ENCODE measurements at regions not wholly inside any gene's neighbourhood (a gene's known extent, or its start where the extent isn't known, plus 50 kb on each side); places are given as distances from the start of the nearest gene placed in this dataset.

DNA sequence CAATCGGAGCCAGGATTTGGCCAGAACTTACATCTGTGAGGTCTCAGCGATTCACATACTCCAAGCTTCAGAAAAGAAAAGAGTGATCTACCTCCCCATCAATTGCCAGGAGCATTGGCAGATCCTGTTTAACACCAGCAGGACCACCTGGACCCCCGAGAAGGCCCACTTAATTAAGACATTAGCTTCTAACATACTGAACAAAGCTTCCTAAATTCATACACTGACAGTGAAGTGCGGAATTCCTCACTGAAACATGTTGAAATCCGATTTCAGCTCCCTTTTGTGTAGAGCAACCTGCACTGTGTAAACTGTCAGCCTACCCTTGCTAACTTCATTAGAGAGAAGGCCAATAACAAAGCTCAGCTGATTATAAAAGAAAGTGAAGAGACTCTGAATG lies 274.0 kb downstream of the NOVA1 start:
- Histone ChIP-seq H3K36me3 (ENCODE audit: control insufficient read depth in 2 of 2, insufficient read depth in 2 of 2, low read length in 1 of 2) (no peaks in the 10 kb centered on the region), H3K9me3 (ENCODE audit: control insufficient read depth in 2 of 2, insufficient read depth in 1 of 2, low read length in 1 of 2) (no peaks in the 10 kb centered on the region), H3K4me1 (ENCODE audit: control insufficient read depth in 2 of 2, insufficient read depth in 2 of 2, low read length in 2 of 2) (no peaks in the 10 kb centered on the region), H3K27me3 (ENCODE audit: control insufficient read depth in 2 of 2, insufficient read depth in 1 of 2, low read length in 1 of 2) (no peaks in the 10 kb centered on the region), H3K4me3 (ENCODE audit: low read length in 2 of 2) (no peak overlapping the region), H3K27ac (ENCODE audit: low read depth in 1 of 2, low read length in 1 of 2) (no peak overlapping the region)
- DNase-seq (ENCODE audit: low read depth in 6 of 9, low spot score in 9 of 9), result no peak
- 83% methylated on average over 5 of the region's 5 CpGs for WGBS

- H3K4me3 ChIP-seq (ENCODE audit: low read length in 2 of 2), result no peak overlapping the region
- H3K4me1 ChIP-seq (ENCODE audit: control insufficient read depth in 2 of 2, insufficient read depth in 2 of 2, low read length in 2 of 2), result no peaks in the 10 kb centered on the region
- no peaks in the 10 kb centered on the region for H3K36me3 ChIP-seq (ENCODE audit: control insufficient read depth in 2 of 2, insufficient read depth in 2 of 2, low read length in 1 of 2)
- no peaks in the 10 kb centered on the region for H3K27me3 ChIP-seq (ENCODE audit: control insufficient read depth in 2 of 2, insufficient read depth in 1 of 2, low read length in 1 of 2)
- WGBS, result 96% methylated on average over 2 of the region's 2 CpGs
- H3K9me3 ChIP-seq (ENCODE audit: control insufficient read depth in 2 of 2, insufficient read depth in 1 of 2, low read length in 1 of 2), result no peaks in the 10 kb centered on the region
- no peak overlapping the region for H3K27ac ChIP-seq (ENCODE audit: low read depth in 1 of 2, low read length in 1 of 2)
- DNase-seq (ENCODE audit: low read depth in 6 of 9, low spot score in 9 of 9), result no peak
These were observed 276.9 kb downstream of the NOVA1 start for GRCh38 chr14:26320886-26321285.

DNA sequence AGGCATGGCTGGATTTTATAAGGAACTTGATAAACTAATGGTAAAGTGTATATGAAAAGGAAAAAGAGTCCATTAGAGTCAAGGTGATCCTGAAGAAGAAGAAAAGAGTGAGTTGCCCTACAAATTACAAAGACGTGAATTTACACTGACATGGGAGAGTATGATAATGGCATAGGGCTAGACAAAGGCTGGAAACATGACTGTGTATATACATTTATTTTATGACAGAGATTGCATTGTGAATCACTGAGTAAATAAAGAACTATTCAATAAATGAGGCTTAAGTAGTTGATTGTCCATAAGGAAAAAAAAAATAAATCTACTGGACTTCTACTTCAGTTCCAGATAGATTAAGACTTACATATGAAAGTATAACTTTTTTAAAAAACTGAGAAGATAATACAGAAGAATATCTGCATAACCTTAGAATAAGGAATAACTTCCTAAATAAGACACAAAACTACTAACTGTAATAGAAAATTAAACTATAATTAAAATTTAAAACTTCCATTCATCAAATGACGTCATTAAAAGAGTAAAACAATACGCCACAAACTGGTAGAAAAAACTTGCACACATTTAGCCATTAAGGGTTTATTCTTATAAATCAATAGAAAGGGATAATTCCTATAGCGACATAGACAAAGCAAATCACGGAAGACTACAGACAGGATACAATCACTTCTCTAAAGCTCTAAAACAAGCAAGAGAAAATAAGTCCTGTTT lies 278.5 kb downstream of the NOVA1 start:
- 88% methylated on average over 5 of the region's 5 CpGs for WGBS
- Histone ChIP-seq H3K9me3 (ENCODE audit: control insufficient read depth in 2 of 2, insufficient read depth in 1 of 2, low read length in 1 of 2) (no peaks in the 10 kb centered on the region), H3K4me1 (ENCODE audit: control insufficient read depth in 2 of 2, insufficient read depth in 2 of 2, low read length in 2 of 2) (no peaks in the 10 kb centered on the region), H3K27ac (ENCODE audit: low read depth in 1 of 2, low read length in 1 of 2) (no peak overlapping the region), H3K27me3 (ENCODE audit: control insufficient read depth in 2 of 2, insufficient read depth in 1 of 2, low read length in 1 of 2) (no peaks in the 10 kb centered on the region), H3K4me3 (ENCODE audit: low read length in 2 of 2) (no peak overlapping the region), H3K36me3 (ENCODE audit: control insufficient read depth in 2 of 2, insufficient read depth in 2 of 2, low read length in 1 of 2) (no peaks in the 10 kb centered on the region)
- DNase-seq (ENCODE audit: low read depth in 6 of 9, low spot score in 9 of 9), result no peak

DNA sequence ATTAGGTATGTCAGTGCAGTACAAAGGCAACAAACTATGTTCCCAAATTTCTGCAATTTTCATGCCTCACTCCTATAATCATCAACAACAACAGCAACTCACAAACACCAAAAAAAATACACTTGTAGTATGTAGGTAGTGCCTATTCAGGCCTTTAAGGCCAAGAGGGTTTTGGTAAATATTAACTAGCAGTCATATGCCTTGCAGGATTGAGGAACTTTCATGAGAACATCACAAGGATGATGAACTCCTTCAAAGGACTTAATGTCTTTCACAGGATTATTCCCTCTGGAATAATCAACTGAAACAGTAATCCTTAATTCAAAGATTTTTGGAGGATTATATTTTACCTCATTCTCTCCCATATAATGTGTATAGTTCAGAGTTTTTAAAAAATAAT lies 293.8 kb downstream of the NOVA1 start:
- Histone ChIP-seq H3K4me1 (ENCODE audit: control insufficient read depth in 2 of 2, insufficient read depth in 2 of 2, low read length in 2 of 2) (no peaks in the 10 kb centered on the region), H3K36me3 (ENCODE audit: control insufficient read depth in 2 of 2, insufficient read depth in 2 of 2, low read length in 1 of 2) (no peaks in the 10 kb centered on the region), H3K27me3 (ENCODE audit: control insufficient read depth in 2 of 2, insufficient read depth in 1 of 2, low read length in 1 of 2) (no peaks in the 10 kb centered on the region), H3K27ac (ENCODE audit: low read depth in 1 of 2, low read length in 1 of 2) (no peak overlapping the region), H3K4me3 (ENCODE audit: low read length in 2 of 2) (no peak overlapping the region), H3K9me3 (ENCODE audit: control insufficient read depth in 2 of 2, insufficient read depth in 1 of 2, low read length in 1 of 2) (no peaks in the 10 kb centered on the region)
- no peak for DNase-seq (ENCODE audit: low read depth in 6 of 9, low spot score in 9 of 9)

DNA sequence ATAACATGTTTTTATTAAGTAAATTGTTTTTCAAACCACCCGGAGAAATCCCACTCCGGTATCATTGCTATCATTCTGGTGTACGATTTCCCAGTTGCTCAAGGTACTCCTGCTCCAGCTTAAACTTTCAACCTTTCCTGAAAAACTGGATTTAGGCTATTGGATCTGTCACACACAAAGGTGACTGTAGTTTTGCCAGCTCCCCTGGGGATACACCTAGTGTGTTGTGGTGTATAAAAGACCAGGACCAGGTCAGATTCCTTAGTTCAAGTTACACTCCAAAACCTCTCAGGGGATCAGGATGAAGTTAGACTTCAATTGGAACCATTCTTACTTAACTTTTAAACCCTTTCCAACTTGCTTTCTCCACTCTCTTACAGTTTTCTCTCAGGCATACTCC lies 303.9 kb downstream of the NOVA1 start:
- 94% methylated on average over 3 of the region's 3 CpGs for WGBS
- Histone ChIP-seq H3K36me3 (ENCODE audit: control insufficient read depth in 2 of 2, insufficient read depth in 2 of 2, low read length in 1 of 2) (no peaks in the 10 kb centered on the region), H3K27me3 (ENCODE audit: control insufficient read depth in 2 of 2, insufficient read depth in 1 of 2, low read length in 1 of 2) (no peaks in the 10 kb centered on the region), H3K9me3 (ENCODE audit: control insufficient read depth in 2 of 2, insufficient read depth in 1 of 2, low read length in 1 of 2) (no peaks in the 10 kb centered on the region), H3K4me1 (ENCODE audit: control insufficient read depth in 2 of 2, insufficient read depth in 2 of 2, low read length in 2 of 2) (no peaks in the 10 kb centered on the region), H3K4me3 (ENCODE audit: low read length in 2 of 2) (no peak overlapping the region), H3K27ac (ENCODE audit: low read depth in 1 of 2, low read length in 1 of 2) (no peak overlapping the region)
- DNase-seq (ENCODE audit: low read depth in 6 of 9, low spot score in 9 of 9), result no peak

GRCh38 chr14:26289891-26290486 lies 307.8 kb downstream of the NOVA1 start:
- DNase-seq (ENCODE audit: low read depth in 6 of 9, low spot score in 9 of 9), result no peak
- H3K27me3 ChIP-seq (ENCODE audit: control insufficient read depth in 2 of 2, insufficient read depth in 1 of 2, low read length in 1 of 2), result no peaks in the 10 kb centered on the region
- H3K4me1 ChIP-seq (ENCODE audit: control insufficient read depth in 2 of 2, insufficient read depth in 2 of 2, low read length in 2 of 2), result no peaks in the 10 kb centered on the region
- no peak overlapping the region for H3K27ac ChIP-seq (ENCODE audit: low read depth in 1 of 2, low read length in 1 of 2)
- WGBS, result 82% methylated on average over 4 of the region's 4 CpGs
- no peak overlapping the region for H3K4me3 ChIP-seq (ENCODE audit: low read length in 2 of 2)
- no peaks in the 10 kb centered on the region for H3K36me3 ChIP-seq (ENCODE audit: control insufficient read depth in 2 of 2, insufficient read depth in 2 of 2, low read length in 1 of 2)
- no peaks in the 10 kb centered on the region for H3K9me3 ChIP-seq (ENCODE audit: control insufficient read depth in 2 of 2, insufficient read depth in 1 of 2, low read length in 1 of 2)

- WGBS, result 5% methylated on average over 1 of the region's 1 CpG
These were observed 311.0 kb downstream of the NOVA1 start for GRCh38 chr14:26286913-26287205.

DNA sequence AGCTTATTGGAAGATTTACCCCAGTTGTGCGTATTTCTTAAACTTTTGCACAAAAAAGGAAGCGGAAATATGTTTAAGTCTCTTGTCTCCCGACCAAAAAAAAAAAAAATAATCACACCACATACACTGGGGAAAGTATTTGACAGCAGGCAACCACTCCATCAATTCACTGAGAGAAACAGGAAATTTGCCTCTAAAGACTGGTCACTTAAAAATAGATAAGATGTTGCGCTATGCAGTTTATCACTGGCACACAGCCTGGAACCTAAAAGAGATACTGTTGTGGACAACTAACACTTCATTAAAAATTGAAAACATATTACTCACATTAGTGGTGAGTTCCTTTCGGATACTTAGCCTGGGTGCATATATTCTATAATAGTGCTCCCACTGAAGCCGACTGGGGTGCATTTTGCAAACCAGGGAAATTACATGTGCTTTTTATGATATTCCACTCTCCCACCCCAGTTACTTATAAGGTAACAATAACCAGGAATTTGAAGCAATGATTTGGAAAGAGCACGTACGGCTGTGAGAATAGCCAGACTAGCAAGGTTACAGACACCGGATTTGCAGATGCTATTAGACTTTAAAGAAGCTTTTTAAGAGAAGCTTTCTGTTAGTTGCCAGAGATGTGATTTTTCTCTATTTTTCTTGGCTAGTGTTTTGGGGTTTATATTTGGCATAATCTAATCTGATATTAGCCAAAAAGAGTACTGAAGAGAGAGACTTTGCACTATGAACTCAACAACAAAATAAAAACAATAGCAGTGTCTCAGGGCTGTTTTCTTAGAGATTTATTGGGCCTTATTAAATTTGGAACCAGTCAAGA lies 311.5 kb downstream of the NOVA1 start:
- Histone ChIP-seq H3K4me1 (ENCODE audit: control insufficient read depth in 2 of 2, insufficient read depth in 2 of 2, low read length in 2 of 2) (no peaks in the 10 kb centered on the region), H3K4me3 (ENCODE audit: low read length in 2 of 2) (no peak overlapping the region), H3K27ac (ENCODE audit: low read depth in 1 of 2, low read length in 1 of 2) (no peak overlapping the region), H3K27me3 (ENCODE audit: control insufficient read depth in 2 of 2, insufficient read depth in 1 of 2, low read length in 1 of 2) (no peaks in the 10 kb centered on the region), H3K36me3 (ENCODE audit: control insufficient read depth in 2 of 2, insufficient read depth in 2 of 2, low read length in 1 of 2) (no peaks in the 10 kb centered on the region), H3K9me3 (ENCODE audit: control insufficient read depth in 2 of 2, insufficient read depth in 1 of 2, low read length in 1 of 2) (no peaks in the 10 kb centered on the region)
- 26% methylated on average over 9 of the region's 9 CpGs for WGBS
- no peak for DNase-seq (ENCODE audit: low read depth in 6 of 9, low spot score in 9 of 9)

More at GRCh38 chr14:26286913-26287205, 311.0 kb downstream of the NOVA1 start:
- Histone ChIP-seq H3K27me3 (ENCODE audit: control insufficient read depth in 2 of 2, insufficient read depth in 1 of 2, low read length in 1 of 2) (no peaks in the 10 kb centered on the region), H3K4me1 (ENCODE audit: control insufficient read depth in 2 of 2, insufficient read depth in 2 of 2, low read length in 2 of 2) (no peaks in the 10 kb centered on the region), H3K4me3 (ENCODE audit: low read length in 2 of 2) (no peak overlapping the region), H3K9me3 (ENCODE audit: control insufficient read depth in 2 of 2, insufficient read depth in 1 of 2, low read length in 1 of 2) (no peaks in the 10 kb centered on the region), H3K27ac (ENCODE audit: low read depth in 1 of 2, low read length in 1 of 2) (no peak overlapping the region), H3K36me3 (ENCODE audit: control insufficient read depth in 2 of 2, insufficient read depth in 2 of 2, low read length in 1 of 2) (no peaks in the 10 kb centered on the region)
- no peak for DNase-seq (ENCODE audit: low read depth in 6 of 9, low spot score in 9 of 9)

DNA sequence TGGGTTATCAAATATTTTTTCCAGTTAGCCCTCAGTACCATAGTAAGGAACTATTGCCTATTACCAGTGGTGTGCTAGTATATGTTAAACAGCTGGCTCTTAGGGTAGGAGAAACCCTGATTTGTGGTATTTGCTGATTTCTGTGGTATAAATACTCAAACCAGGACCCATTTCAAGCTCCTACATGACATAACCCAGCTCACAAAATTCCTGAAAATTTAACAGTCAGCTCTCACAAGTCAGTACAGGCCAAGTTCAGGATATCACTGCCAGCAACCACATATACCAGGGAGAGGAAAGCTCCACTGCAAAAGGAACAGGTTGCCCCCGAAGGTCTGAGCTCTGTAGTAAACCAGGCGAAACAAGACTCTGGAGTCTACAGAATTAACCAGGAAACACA lies 315.3 kb downstream of the NOVA1 start:
- 89% methylated on average over 2 of the region's 2 CpGs for WGBS
- Histone ChIP-seq H3K9me3 (ENCODE audit: control insufficient read depth in 2 of 2, insufficient read depth in 1 of 2, low read length in 1 of 2) (no peaks in the 10 kb centered on the region), H3K4me3 (ENCODE audit: low read length in 2 of 2) (no peak overlapping the region), H3K4me1 (ENCODE audit: control insufficient read depth in 2 of 2, insufficient read depth in 2 of 2, low read length in 2 of 2) (no peaks in the 10 kb centered on the region), H3K27me3 (ENCODE audit: control insufficient read depth in 2 of 2, insufficient read depth in 1 of 2, low read length in 1 of 2) (no peaks in the 10 kb centered on the region), H3K27ac (ENCODE audit: low read depth in 1 of 2, low read length in 1 of 2) (no peak overlapping the region), H3K36me3 (ENCODE audit: control insufficient read depth in 2 of 2, insufficient read depth in 2 of 2, low read length in 1 of 2) (no peaks in the 10 kb centered on the region)
- no peak for DNase-seq (ENCODE audit: low read depth in 6 of 9, low spot score in 9 of 9)
